NCI-H510A (cell line): ENCODE measurements at regions not wholly inside any gene's neighbourhood (a gene's known extent, or its start where the extent isn't known, plus 50 kb on each side); places are given as distances from the start of the nearest gene placed in this dataset.

Experiments used
- DNase-seq: peaks from one replicate; lab custom pipeline; 2025; lab: John Stamatoyannopoulos, UW

DNA sequence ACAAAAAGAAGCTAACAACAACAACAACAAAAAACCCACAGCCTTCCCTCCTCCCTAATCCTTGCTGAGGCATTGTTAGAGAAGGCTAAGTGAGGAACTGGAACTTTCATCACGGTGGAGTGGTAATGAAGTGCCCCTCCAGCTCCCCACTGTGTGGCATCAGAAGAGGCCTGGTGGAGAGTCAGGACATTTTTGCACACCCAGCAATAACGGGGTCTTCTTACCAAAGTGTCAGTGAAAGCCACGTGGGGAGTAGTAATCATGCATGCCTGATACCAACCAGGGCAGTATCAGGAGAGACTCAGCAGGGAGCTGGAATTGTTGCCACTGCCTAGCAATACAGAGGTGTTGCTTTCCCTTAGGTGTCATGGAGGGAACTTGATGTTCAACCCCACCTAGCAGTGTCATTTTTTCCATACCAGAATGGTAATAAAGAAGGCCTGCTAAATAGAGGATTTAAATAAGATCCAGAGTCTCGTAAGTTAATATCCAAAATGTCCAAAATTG, 299.7 kb upstream of the RGS6 start:
- DNase-seq, result no peak

- no peak for DNase-seq
These were observed 296.2 kb upstream of the RGS6 start for GRCh38 chr14:71636076-71636475.

DNA sequence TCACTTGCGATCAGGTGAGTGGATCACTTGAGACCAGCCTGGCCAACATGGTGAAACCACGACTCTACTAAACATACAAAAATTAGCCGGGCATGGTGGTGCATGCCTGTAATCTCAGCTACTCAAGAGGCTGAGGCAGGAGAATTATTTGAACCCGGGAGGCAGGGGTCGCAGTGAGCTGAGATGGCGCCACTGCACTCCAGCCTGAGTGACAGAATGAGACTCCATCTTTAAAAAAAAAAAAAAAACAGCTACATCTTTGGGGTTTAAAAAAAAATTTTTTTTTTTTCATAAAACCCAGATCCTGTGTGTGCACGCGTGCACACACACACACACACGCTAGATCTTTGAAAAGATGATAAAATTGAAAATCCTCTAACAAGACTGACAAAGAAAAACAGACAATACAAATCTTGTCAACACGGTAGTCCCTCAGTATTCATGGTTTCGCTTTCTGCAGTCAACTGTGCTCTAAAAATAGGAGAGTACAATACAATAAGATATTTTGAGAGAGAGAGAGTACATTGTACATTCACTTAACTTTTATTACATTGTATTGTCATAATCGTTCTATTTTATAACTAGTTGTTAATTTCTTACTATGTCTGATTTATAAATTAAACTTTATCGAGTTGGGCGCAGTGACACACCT, 295.3 kb upstream of the RGS6 start:
- DNase-seq, result no peak

DNA sequence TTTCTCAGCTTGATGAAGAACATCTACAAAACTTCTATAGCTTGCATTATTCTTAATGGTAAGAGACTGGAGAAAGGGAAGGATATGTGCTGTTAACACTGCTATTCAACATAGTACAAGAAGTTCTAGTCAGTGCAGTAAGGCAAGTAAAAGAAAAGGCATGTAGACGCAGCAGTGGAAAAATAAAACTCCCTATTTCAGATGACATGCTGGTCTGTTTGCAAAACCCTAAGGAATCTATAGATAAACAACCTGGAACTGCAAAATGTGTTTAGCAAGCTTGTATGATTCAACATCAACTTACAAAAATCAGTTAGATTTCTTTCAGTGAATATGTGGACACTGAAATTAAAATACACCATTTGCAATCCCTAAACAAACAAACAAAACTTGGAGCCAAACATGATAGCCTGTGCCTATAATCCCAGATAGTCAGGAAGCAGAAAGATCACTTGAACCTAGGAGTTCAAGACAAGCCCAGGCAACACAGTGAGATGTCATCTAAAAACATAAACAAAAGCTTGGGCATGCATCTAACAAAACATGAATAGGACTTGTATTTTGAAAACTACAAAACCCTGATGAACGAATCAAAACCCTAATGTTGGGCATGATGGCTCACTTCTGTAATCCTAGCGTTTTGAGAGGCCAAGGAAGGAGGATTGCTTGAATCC, 293.6 kb upstream of the RGS6 start:
- no peak for DNase-seq

DNA sequence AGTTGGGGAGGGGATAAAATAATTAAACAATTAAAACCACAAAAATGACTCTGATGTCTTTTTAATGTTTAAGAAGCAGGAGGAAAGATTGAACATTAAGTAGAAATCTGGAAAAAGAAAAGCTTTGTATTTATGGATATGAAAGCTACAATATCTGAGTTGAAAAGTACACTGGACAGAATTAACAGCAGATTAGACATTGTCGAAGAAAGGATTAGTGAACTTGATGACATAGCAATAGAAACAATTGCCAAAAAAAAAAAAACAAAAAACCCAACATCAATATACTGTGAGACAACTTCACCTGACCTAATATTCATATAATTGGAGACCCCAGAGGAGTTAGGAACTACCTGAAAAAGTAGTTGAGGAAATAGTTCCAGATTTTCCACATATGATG, 289.5 kb upstream of the RGS6 start:
- DNase-seq, result no peak

GRCh38 chr14:71645656-71646055, 286.6 kb upstream of the RGS6 start:
- DNase-seq, result no peak

GRCh38 chr14:71646518-71646917, 285.7 kb upstream of the RGS6 start:
- no peak for DNase-seq

DNA sequence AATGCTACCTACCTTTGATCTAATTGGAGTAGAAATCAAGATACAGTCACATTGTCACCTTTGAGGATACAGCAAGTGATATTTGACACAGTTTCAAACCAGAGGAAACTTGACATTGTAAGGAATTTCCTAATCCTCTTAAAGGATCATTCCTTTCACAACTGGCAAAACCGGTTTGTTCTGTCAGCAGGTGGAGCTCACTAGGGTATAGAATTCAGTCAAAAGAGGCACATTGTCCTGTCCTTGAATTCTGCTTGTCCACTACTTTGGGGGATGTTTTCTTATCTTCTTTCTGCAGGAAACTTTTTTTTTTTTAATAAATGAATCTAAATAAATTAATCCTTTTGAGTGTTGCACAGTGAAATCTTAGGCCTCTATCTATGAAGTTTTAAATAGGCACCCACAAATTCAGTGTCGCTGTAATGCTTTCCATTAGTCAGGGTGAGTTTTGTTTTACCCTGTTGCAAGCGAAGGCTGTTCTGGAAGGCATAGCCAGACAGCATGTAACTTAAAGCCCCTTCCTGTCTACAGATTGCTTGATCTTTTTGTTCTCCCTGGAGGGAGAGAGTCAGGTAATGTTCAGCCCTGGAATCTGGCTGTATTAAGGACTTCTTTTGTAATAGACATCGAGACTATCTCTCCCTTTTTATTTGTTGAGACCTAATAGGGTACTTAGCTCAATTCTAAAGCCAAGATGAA, 285.0 kb upstream of the RGS6 start:
- DNase-seq, result peak; percentile 59

DNA sequence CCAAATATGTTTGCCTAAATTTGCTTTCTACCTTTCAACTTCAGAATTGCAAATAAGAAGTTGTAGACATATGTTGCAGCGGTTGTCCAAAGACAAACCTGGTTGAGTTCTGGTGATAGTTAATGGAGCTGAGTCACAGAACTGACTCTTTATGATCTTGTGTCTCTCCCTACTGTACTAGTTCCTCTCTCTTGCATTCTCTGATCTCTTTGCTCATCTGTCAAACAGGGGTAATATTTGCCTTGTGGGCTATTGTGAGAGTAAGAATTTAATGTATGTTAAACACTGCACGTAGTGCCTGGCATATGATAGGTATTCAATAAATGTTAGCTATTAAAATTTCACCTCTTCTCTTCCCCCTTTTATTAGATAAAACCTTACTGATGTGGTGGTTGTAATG, 283.5 kb upstream of the RGS6 start:
- DNase-seq, result no peak

- no peak for DNase-seq
These were observed 282.0 kb upstream of the RGS6 start for GRCh38 chr14:71650187-71650755.

DNA sequence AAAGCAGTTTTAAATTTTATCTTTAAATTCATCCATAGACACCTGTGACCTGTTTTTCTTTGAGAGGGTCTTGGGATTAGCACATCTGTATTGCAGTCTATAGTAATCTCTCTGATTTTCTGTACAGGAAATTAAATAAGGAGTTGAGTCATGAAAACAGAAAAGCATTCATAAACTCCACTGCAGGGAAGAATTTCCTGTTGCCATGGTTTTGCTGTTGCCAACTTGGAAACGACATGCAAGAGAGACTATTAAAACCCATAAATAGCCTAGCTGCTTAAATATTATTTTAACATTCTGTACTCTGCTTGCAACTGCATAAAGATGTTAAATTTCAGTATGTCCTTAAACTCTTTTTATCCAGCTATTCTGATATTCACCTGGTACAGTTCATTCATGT, 281.0 kb upstream of the RGS6 start:
- DNase-seq, result no peak

- DNase-seq, result no peak
These were observed 279.9 kb upstream of the RGS6 start for GRCh38 chr14:71652368-71652767.

- DNase-seq, result no peak
These were observed 277.4 kb upstream of the RGS6 start for GRCh38 chr14:71654810-71655209.

- DNase-seq, result no peak
These were observed 273.9 kb upstream of the RGS6 start for GRCh38 chr14:71658261-71658860.

GRCh38 chr14:71659159-71659558, 273.1 kb upstream of the RGS6 start:
- DNase-seq, result no peak

GRCh38 chr14:71661441-71661840, 270.8 kb upstream of the RGS6 start:
- no peak for DNase-seq

DNA sequence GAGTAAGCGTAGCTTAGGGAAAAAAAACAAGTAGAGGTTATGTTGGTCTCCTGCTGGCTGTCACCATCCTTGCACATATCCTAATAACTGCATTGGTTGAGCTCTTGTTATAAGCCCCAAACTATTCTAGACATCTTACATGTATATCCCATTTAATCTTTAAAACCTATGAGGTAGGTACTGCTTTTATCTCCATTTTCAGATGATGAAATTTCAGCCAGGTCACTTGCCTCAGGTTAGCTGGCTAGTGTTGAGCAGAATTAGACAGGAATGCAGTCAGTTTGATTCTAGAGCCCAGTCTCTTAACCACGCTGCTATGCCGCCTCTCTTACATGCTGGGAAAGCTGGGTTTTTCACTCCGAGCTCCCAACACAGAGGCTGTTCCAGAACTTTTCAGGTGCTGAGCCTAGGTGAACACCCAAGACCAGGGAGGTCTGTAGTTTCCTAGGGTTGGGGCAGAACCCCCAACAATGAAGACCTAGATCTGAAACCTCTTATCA, 269.9 kb upstream of the RGS6 start:
- DNase-seq, result no peak

GRCh38 chr14:71665157-71665556, 267.1 kb upstream of the RGS6 start:
- no peak for DNase-seq

GRCh38 chr14:71665781-71666180, 266.4 kb upstream of the RGS6 start:
- no peak for DNase-seq

- no peak for DNase-seq
These were observed 265.6 kb upstream of the RGS6 start for GRCh38 chr14:71666571-71667145.

DNA sequence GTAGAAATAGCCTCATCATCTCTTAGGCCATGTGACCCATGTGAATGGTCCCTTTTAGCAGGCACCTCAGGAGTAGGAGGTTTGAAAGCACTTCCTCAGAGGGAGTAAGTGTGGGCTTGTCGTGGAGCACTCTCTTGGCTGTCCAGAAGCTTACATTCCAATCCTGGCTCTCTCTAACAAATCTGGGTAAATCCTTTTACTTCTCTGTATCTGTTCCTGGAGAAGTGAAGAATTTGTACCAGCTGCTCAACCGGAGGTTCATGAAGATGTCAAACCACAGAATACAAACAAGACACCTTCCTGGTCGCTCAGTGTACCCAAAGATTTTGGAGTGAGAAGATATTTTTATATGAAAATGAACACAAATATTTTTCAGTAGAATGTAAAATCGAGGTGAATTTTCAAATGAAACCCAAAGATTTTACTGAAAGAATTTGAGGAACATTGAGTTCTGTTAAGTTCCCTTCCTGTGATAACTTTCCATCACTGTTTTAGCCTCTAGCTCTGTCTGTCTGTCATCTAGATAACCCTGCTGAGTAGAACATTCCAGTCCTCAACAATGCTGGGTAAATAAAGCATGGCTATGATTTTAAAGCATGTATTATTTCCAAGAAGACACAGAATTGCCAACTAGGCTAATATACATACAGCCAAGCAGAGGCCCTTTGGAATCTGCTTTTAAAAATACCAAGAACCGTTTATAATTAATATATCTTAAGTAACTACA, 263.9 kb upstream of the RGS6 start:
- no peak for DNase-seq
